ENCODE measurements at regions not wholly inside any gene's neighbourhood (a gene's known extent, or its start where the extent isn't known, plus 50 kb on each side); places are given as distances from the start of the nearest gene placed in this dataset.
"Not testable (repeated sequence)": the region's sequence is repeated elsewhere in the genome, so short reads cannot be mapped to it uniquely, and the experiment has no call there.

DNA sequence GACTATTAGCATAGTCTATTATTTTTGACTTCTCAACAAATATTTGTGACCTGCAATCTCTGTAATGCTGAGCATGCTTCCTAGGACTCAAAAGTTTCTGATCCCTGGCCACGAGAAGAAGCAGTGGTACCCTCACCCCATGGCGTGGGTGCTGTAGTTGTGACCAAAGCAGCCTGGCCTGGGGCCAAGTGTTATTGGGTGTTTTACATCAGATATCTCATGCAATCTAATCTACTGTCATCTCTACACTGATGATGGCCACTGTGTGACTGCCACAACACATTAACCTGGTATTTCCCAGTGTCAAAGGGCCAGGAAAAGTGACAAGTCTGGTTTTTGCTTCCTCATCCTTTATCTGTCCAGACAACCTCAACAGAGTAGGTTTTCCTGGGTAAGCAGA lies 80.8 kb upstream of the WIPF1 start:
- TF ChIP-seq, protein P1, sequence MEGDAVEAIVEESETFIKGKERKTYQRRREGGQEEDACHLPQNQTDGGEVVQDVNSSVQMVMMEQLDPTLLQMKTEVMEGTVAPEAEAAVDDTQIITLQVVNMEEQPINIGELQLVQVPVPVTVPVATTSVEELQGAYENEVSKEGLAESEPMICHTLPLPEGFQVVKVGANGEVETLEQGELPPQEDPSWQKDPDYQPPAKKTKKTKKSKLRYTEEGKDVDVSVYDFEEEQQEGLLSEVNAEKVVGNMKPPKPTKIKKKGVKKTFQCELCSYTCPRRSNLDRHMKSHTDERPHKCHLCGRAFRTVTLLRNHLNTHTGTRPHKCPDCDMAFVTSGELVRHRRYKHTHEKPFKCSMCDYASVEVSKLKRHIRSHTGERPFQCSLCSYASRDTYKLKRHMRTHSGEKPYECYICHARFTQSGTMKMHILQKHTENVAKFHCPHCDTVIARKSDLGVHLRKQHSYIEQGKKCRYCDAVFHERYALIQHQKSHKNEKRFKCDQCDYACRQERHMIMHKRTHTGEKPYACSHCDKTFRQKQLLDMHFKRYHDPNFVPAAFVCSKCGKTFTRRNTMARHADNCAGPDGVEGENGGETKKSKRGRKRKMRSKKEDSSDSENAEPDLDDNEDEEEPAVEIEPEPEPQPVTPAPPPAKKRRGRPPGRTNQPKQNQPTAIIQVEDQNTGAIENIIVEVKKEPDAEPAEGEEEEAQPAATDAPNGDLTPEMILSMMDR (IDR thresholded peaks at IDR 0.05; ENCODE audit: unreplicated experiment) = no peak
- Mint-ChIP-seq H3K36me3 (ENCODE audit: low read depth, unreplicated experiment) (peaks cover 23% of the 10 kb centered on the region), H3K4me3 (ENCODE audit: unreplicated experiment) (no peak overlapping the region), H3K27ac (ENCODE audit: unreplicated experiment) (no peak overlapping the region), H3K4me1 (ENCODE audit: unreplicated experiment) (peaks cover 42% of the 10 kb centered on the region), H3K9me3 (ENCODE audit: unreplicated experiment) (no peaks in the 10 kb centered on the region), H3K27me3 (ENCODE audit: unreplicated experiment) (peaks cover 12% of the 10 kb centered on the region)
- DNase-seq (ENCODE audit: low spot score) = no peak

DNA sequence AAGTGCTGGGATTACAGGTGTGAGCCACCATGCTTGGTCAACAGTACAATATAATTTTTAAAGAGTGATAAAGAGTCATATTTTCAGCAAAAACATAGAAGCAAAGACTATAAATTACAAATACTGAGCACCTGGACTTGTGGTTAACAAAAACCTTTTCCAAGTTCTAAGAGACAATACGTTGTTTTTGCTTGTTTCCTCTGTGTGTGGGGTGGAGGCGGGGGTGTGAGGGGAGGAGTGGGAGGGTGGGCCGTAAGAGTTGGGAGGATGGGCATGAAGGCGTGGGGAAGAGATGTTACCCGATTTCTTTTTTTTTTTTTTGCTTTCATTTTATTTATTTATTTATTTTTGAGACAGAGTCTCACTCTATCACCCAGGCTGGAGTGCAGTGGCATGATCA lies 78.0 kb upstream of the WIPF1 start:
- H3K4me3 Mint-ChIP-seq (ENCODE audit: unreplicated experiment) = no peak overlapping the region
- no peak overlapping the region for H3K27ac Mint-ChIP-seq (ENCODE audit: unreplicated experiment)
- DNase-seq (ENCODE audit: low spot score) = no peak
- H3K9me3 Mint-ChIP-seq (ENCODE audit: unreplicated experiment) = no peaks in the 10 kb centered on the region
- H3K4me1 Mint-ChIP-seq (ENCODE audit: unreplicated experiment) = peaks cover 35% of the 10 kb centered on the region
- peaks cover 8% of the 10 kb centered on the region for H3K27me3 Mint-ChIP-seq (ENCODE audit: unreplicated experiment)
- TF ChIP-seq, protein P1 (IDR thresholded peaks at IDR 0.05; ENCODE audit: unreplicated experiment) = no peak
- peaks cover 35% of the 10 kb centered on the region for H3K36me3 Mint-ChIP-seq (ENCODE audit: low read depth, unreplicated experiment)

DNA sequence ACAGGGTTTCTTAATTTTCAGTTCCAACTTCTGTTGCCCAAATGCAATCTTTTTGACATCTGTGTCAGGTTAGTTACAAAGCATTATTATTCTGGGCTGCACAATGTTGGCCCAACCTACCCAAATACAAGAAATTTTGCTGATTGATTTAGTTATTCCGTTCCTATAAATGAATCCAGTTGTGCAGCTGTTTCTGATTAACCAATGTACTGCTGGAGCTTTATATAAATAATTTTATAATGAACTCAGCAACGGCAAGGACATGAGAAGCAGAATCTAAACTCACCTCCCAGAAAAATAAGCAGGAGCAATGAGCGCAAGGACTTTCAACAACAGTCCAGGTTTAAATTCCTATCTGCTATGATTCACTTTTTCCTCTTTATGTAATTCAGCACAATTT lies 76.3 kb upstream of the WIPF1 start:
- Mint-ChIP-seq H3K4me3 (ENCODE audit: unreplicated experiment) (no peak overlapping the region), H3K27ac (ENCODE audit: unreplicated experiment) (no peak overlapping the region), H3K4me1 (ENCODE audit: unreplicated experiment) (peaks cover 37% of the 10 kb centered on the region), H3K9me3 (ENCODE audit: unreplicated experiment) (no peaks in the 10 kb centered on the region), H3K27me3 (ENCODE audit: unreplicated experiment) (peaks cover 5% of the 10 kb centered on the region), H3K36me3 (ENCODE audit: low read depth, unreplicated experiment) (peaks cover 35% of the 10 kb centered on the region)
- TF ChIP-seq, protein P1 (IDR thresholded peaks at IDR 0.05; ENCODE audit: unreplicated experiment) = no peak
- DNase-seq (ENCODE audit: low spot score) = no peak

DNA sequence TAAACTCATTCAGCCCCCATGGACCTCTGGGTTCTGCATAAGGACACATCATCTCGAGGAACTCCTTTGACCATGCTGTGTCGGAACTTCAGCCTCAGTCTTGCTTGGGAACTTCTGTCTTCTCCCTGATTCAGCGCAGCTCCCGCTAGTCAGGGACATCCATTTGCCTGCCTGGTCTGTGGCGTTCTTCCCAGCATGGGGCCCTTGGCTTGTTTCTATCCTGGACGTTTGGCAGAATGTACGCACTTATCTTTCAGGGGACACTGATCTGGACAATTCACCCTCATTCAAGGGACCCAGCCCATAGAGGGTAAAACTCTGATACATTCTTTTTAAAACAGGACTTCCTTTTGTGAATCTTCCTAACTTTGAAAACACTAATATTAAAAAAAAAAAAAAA lies 75.8 kb upstream of the WIPF1 start:
- Mint-ChIP-seq H3K36me3 (ENCODE audit: low read depth, unreplicated experiment) (peaks cover 35% of the 10 kb centered on the region), H3K4me3 (ENCODE audit: unreplicated experiment) (no peak overlapping the region)

DNA sequence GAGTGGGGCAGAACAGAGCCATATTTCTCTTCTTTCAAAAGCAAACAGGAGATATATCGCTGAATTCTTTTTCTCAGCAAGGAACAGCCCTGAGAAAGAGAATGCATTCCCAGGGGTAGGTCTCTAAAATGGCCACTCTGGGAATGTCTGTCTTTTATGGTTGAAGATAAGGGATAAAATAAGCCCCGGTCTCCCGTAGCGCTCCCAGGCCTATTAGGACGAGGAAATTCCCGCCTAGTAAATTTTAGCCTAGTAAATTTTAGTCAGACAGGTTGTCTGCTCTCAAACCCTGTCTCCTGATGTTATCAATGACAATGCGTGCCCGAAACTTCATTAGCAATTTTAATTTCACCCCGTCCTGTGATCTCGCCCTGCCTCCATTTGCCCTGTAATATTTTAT lies 73.9 kb upstream of the WIPF1 start:
- not testable (repeated sequence) for DNase-seq (ENCODE audit: low spot score); H3K9me3 Mint-ChIP-seq (ENCODE audit: unreplicated experiment); H3K27ac Mint-ChIP-seq (ENCODE audit: unreplicated experiment); H3K27me3 Mint-ChIP-seq (ENCODE audit: unreplicated experiment); H3K4me3 Mint-ChIP-seq (ENCODE audit: unreplicated experiment)
- H3K36me3 Mint-ChIP-seq (ENCODE audit: low read depth, unreplicated experiment) = peaks cover 35% of the 10 kb centered on the region
- H3K4me1 Mint-ChIP-seq (ENCODE audit: unreplicated experiment) = peaks cover 46% of the 10 kb centered on the region

More for the DNA sequence above, 75.8 kb upstream of the WIPF1 start:
- TF ChIP-seq, protein P1 (IDR thresholded peaks at IDR 0.05; ENCODE audit: unreplicated experiment) = no peak
- peaks cover 5% of the 10 kb centered on the region for H3K27me3 Mint-ChIP-seq (ENCODE audit: unreplicated experiment)
- H3K4me1 Mint-ChIP-seq (ENCODE audit: unreplicated experiment) = peaks cover 37% of the 10 kb centered on the region
- DNase-seq (ENCODE audit: low spot score) = no peak
- H3K9me3 Mint-ChIP-seq (ENCODE audit: unreplicated experiment) = no peaks in the 10 kb centered on the region
- H3K27ac Mint-ChIP-seq (ENCODE audit: unreplicated experiment) = no peak overlapping the region

DNA sequence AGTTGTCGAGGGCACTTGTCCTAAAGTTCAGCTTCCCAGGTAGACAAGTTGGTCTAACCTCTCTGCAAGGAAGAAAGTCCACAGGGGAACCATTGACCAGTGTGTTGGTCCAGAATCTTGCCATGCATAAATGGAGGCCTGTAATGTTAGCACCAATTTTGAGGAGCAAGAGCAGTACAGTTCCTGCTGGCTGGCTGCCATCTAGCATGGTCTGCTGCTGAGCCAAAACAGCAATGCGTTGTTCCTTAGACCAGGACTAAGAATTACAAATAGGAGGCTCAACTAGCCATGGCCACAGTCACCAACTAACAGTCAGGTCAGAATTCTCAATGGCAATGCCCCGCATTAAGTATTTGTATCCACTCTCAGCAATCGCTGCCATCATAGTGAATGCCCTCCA lies 72.8 kb upstream of the WIPF1 start:
- peaks cover 3% of the 10 kb centered on the region for H3K27me3 Mint-ChIP-seq (ENCODE audit: unreplicated experiment)

More for the DNA sequence above, 72.8 kb upstream of the WIPF1 start:
- no peak overlapping the region for H3K27ac Mint-ChIP-seq (ENCODE audit: unreplicated experiment)
- TF ChIP-seq, protein P1 (IDR thresholded peaks at IDR 0.05; ENCODE audit: unreplicated experiment) = no peak
- H3K4me1 Mint-ChIP-seq (ENCODE audit: unreplicated experiment) = peaks cover 49% of the 10 kb centered on the region
- H3K9me3 Mint-ChIP-seq (ENCODE audit: unreplicated experiment) = no peaks in the 10 kb centered on the region
- H3K4me3 Mint-ChIP-seq (ENCODE audit: unreplicated experiment) = no peak overlapping the region
- DNase-seq (ENCODE audit: low spot score) = no peak
- H3K36me3 Mint-ChIP-seq (ENCODE audit: low read depth, unreplicated experiment) = peaks cover 32% of the 10 kb centered on the region
